Panc1 (cell line): ENCODE measurements at regions not wholly inside any gene's neighbourhood (a gene's known extent, or its start where the extent isn't known, plus 50 kb on each side); places are given as distances from the start of the nearest gene placed in this dataset.

Source experiments
- CTCF ChIP-seq: fragments of 450-650 bp; IDR thresholded peaks from 2 replicates; pipeline ENCODE4 v1.5.1; 2017; ENCODE audit warnings: mild to moderate bottlenecking
- SIN3A ChIP-seq: IDR thresholded peaks from 2 replicates; pipeline ENCODE4 v1.6.1; 2012; ENCODE audit warnings: low read depth, mild to moderate bottlenecking, low read length, moderate library complexity, borderline replicate concordance; ENCODE audit not compliant: insufficient read depth

- TF ChIP-seq CTCF (no peak), SIN3A (no peak)
Measured at GRCh38 chr2:2840681-2841300, 509.7 kb upstream of the MYT1L start.
